ENCODE measurements at regions not wholly inside any gene's neighbourhood (a gene's known extent, or its start where the extent isn't known, plus 50 kb on each side); places are given as distances from the start of the nearest gene placed in this dataset.

DNA sequence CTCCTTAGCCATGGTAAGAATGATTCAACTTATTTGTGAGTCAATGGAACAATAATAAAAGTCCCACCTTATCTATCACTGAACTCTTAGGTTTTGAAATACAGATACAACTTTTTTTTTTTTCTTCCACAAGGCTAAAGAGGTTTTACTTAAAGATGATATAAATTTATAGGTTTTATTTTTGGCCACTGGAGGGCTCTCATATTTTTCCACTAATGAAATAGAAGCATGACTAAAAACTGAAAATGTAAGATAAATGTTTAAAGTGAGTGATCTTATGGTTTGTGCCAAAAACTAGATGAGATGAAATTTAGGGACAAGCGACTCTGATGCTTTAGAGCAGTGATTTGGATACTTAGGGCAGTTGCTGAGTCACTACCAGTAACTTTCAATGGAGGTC lies 499.0 kb downstream of the NUF2 start (continued):
- TF ChIP-seq, protein P1, sequence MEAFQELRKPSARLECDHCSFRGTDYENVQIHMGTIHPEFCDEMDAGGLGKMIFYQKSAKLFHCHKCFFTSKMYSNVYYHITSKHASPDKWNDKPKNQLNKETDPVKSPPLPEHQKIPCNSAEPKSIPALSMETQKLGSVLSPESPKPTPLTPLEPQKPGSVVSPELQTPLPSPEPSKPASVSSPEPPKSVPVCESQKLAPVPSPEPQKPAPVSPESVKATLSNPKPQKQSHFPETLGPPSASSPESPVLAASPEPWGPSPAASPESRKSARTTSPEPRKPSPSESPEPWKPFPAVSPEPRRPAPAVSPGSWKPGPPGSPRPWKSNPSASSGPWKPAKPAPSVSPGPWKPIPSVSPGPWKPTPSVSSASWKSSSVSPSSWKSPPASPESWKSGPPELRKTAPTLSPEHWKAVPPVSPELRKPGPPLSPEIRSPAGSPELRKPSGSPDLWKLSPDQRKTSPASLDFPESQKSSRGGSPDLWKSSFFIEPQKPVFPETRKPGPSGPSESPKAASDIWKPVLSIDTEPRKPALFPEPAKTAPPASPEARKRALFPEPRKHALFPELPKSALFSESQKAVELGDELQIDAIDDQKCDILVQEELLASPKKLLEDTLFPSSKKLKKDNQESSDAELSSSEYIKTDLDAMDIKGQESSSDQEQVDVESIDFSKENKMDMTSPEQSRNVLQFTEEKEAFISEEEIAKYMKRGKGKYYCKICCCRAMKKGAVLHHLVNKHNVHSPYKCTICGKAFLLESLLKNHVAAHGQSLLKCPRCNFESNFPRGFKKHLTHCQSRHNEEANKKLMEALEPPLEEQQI (IDR thresholded peaks at IDR 0.05): no peak
- TF ChIP-seq MEF2A (IDR thresholded peaks at IDR 0.05; ENCODE audit: control insufficient read depth, low read depth, low read length) (no peak), HDAC6 (IDR thresholded peaks at IDR 0.05; ENCODE audit: low read depth, low read length) (no peak), MTF1 (CRISPR knock-in tag; IDR thresholded peaks at IDR 0.05; ENCODE audit: borderline replicate concordance) (no peak), CCNT2 (IDR thresholded peaks at IDR 0.05; ENCODE audit: borderline replicate concordance, extremely low read depth, insufficient read length, low read depth, low read length) (no peak), CBFA2T3 (IDR thresholded peaks at IDR 0.05) (no peak)

DNA sequence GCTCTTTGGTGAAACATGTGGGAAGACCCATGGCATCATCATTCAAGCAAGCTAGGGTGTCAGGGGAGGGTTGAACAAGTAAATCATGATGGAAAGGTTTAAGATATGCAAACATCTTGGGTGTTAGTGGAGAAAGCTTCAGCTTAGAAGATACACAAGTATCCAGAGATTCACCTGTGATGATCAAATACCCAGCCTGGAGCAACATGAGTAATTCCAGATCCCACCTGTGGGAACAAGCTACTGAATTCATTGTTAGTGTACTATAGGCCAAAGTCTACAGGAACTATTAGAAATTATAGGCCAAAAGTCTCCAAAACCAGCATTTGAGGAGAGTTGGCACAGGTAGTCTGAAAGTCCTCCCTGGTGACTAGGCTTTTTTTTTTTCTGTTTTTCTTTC lies 499.9 kb downstream of the NUF2 start:
- in situ Hi-C loops (cut with MboI): no loop called here
- TF ChIP-seq, protein P2, sequence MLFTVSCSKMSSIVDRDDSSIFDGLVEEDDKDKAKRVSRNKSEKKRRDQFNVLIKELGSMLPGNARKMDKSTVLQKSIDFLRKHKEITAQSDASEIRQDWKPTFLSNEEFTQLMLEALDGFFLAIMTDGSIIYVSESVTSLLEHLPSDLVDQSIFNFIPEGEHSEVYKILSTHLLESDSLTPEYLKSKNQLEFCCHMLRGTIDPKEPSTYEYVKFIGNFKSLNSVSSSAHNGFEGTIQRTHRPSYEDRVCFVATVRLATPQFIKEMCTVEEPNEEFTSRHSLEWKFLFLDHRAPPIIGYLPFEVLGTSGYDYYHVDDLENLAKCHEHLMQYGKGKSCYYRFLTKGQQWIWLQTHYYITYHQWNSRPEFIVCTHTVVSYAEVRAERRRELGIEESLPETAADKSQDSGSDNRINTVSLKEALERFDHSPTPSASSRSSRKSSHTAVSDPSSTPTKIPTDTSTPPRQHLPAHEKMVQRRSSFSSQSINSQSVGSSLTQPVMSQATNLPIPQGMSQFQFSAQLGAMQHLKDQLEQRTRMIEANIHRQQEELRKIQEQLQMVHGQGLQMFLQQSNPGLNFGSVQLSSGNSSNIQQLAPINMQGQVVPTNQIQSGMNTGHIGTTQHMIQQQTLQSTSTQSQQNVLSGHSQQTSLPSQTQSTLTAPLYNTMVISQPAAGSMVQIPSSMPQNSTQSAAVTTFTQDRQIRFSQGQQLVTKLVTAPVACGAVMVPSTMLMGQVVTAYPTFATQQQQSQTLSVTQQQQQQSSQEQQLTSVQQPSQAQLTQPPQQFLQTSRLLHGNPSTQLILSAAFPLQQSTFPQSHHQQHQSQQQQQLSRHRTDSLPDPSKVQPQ (CRISPR knock-in tag; IDR thresholded peaks at IDR 0.05; ENCODE audit: borderline replicate concordance): no peak
- TF ChIP-seq, protein P3, sequence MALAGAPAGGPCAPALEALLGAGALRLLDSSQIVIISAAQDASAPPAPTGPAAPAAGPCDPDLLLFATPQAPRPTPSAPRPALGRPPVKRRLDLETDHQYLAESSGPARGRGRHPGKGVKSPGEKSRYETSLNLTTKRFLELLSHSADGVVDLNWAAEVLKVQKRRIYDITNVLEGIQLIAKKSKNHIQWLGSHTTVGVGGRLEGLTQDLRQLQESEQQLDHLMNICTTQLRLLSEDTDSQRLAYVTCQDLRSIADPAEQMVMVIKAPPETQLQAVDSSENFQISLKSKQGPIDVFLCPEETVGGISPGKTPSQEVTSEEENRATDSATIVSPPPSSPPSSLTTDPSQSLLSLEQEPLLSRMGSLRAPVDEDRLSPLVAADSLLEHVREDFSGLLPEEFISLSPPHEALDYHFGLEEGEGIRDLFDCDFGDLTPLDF (CRISPR knock-in tag; IDR thresholded peaks at IDR 0.05): no peak
- TF ChIP-seq, protein P4, sequence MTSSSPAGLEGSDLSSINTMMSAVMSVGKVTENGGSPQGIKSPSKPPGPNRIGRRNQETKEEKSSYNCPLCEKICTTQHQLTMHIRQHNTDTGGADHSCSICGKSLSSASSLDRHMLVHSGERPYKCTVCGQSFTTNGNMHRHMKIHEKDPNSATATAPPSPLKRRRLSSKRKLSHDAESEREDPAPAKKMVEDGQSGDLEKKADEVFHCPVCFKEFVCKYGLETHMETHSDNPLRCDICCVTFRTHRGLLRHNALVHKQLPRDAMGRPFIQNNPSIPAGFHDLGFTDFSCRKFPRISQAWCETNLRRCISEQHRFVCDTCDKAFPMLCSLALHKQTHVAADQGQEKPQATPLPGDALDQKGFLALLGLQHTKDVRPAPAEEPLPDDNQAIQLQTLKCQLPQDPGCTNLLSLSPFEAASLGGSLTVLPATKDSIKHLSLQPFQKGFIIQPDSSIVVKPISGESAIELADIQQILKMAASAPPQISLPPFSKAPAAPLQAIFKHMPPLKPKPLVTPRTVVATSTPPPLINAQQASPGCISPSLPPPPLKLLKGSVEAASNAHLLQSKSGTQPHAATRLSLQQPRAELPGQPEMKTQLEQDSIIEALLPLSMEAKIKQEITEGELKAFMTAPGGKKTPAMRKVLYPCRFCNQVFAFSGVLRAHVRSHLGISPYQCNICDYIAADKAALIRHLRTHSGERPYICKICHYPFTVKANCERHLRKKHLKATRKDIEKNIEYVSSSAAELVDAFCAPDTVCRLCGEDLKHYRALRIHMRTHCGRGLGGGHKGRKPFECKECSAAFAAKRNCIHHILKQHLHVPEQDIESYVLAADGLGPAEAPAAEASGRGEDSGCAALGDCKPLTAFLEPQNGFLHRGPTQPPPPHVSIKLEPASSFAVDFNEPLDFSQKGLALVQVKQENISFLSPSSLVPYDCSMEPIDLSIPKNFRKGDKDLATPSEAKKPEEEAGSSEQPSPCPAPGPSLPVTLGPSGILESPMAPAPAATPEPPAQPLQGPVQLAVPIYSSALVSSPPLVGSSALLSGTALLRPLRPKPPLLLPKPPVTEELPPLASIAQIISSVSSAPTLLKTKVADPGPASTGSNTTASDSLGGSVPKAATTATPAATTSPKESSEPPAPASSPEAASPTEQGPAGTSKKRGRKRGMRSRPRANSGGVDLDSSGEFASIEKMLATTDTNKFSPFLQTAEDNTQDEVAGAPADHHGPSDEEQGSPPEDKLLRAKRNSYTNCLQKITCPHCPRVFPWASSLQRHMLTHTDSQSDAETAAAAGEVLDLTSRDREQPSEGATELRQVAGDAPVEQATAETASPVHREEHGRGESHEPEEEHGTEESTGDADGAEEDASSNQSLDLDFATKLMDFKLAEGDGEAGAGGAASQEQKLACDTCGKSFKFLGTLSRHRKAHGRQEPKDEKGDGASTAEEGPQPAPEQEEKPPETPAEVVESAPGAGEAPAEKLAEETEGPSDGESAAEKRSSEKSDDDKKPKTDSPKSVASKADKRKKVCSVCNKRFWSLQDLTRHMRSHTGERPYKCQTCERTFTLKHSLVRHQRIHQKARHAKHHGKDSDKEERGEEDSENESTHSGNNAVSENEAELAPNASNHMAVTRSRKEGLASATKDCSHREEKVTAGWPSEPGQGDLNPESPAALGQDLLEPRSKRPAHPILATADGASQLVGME (CRISPR knock-in tag; IDR thresholded peaks at IDR 0.05): no peak

More for the DNA sequence above, 499.9 kb downstream of the NUF2 start:
- DNase-seq (ENCODE audit: extremely low read depth in 1 of 4, low spot score in 3 of 4) (no peak), ATAC-seq (no peak), FAIRE-seq (no peak)
- Histone ChIP-seq H2AFZ (ENCODE audit: low read depth, low read length) (no peak overlapping the region), H3K9me3 (replicated peaks; ENCODE audit: control insufficient read depth, insufficient read depth, low read depth, low read length) (peaks cover 4% of the 10 kb centered on the region; the same call in 1 of the 2 replicates), H3K4me1 (replicated peaks in 1 of 2; ENCODE audit: control insufficient read depth in 2 of 2, insufficient read depth in 2 of 2, low read length in 2 of 2) (no peaks in the 10 kb centered on the region), H3K27me3 (ENCODE audit: control insufficient read depth in 2 of 2, insufficient read depth in 2 of 2, low read length in 2 of 2) (no peaks in the 10 kb centered on the region), H3K4me3 (no peak overlapping the region), H3K36me3 (ENCODE audit: control insufficient read depth, insufficient read depth, low read length) (no peaks in the 10 kb centered on the region), H3K9me1 (ENCODE audit: control insufficient read depth, insufficient read depth, low read length) (no peaks in the 10 kb centered on the region), H3K9ac (ENCODE audit: insufficient read depth in 1 of 2, low read depth in 2 of 2, low read length in 2 of 2) (no peak overlapping the region), H4K20me1 (replicated peaks; ENCODE audit: control insufficient read depth, insufficient read depth, low read length) (no peaks in the 10 kb centered on the region), H3K79me2 (ENCODE audit: control insufficient read depth, insufficient read depth, low read length) (no peaks in the 10 kb centered on the region), H3K27ac (ENCODE audit: extremely low read depth, low read depth, low read length) (no peak overlapping the region), H3K4me2 (ENCODE audit: insufficient read depth, low read length) (no peak overlapping the region)
- ChIA-PET CTCF (ENCODE audit: low intra/inter-chr PET ratio) (no interaction called here), POLR2A (no interaction called here)
- intact Hi-C loops (cut with micrococcal nuclease): no loop called here
- BruUV-seq (replicated peaks): no TSS peak

Data from K562 (cell line).